GM23338 (cell line): ENCODE measurements at regions not wholly inside any gene's neighbourhood (a gene's known extent, or its start where the extent isn't known, plus 50 kb on each side); places are given as distances from the start of the nearest gene placed in this dataset.

Experiments used
- ATAC-seq: fragments of 200-7000 bp; cut with Tn5 transposase; 3 replicates; pipeline ENCODE4 v1.9.1; 2020
- DNase-seq: peaks from one replicate; pipeline ENCODE4 v3.0.0-alpha.2; 2015; ENCODE audit warnings: low spot score
- H2AFZ ChIP-seq: fragments of 200-600 bp; sonication (generic); 2 replicates; pipeline ENCODE4 v1.8.0; 2016; ENCODE audit warnings: antibody characterized with exemption, mild to moderate bottlenecking, moderate library complexity
- H3F3A ChIP-seq: fragments of 200-600 bp; sonication (generic); replicated peaks from 2 replicates; pipeline ENCODE4 v1.8.0; 2017; ENCODE audit warnings: antibody characterized with exemption, mixed run types, low read depth
- H3K27ac ChIP-seq: fragments of 200-600 bp; sonication (generic); 2 replicates; pipeline ENCODE4 v1.6.1; 2016; ENCODE audit warnings: low read depth
- H3K27me3 ChIP-seq: fragments of 200-600 bp; sonication (generic); 2 replicates; pipeline ENCODE4 v1.8.0; 2016; ENCODE audit warnings: mild to moderate bottlenecking, mixed run types, moderate library complexity; ENCODE audit not compliant: insufficient read depth
- H3K36me3 ChIP-seq: fragments of 200-600 bp; sonication (generic); 2 replicates; pipeline ENCODE4 v1.8.0; 2016; ENCODE audit warnings: mild to moderate bottlenecking; ENCODE audit not compliant: insufficient read depth
- H3K4me1 ChIP-seq: fragments of 200-600 bp; sonication (generic); 2 replicates; pipeline ENCODE4 v1.8.0; 2016; ENCODE audit warnings: mild to moderate bottlenecking, moderate library complexity; ENCODE audit not compliant: insufficient read depth
- H3K4me2 ChIP-seq: fragments of 200-600 bp; sonication (generic); 2 replicates; pipeline ENCODE4 v1.7.1; 2017; ENCODE audit warnings: mixed run types
- H3K4me3 ChIP-seq: fragments of 200-600 bp; sonication (generic); 2 replicates; pipeline ENCODE4 v1.6.1; 2016; ENCODE audit warnings: mixed run types
- H3K79me2 ChIP-seq: fragments of 200-600 bp; sonication (generic); replicated peaks from 2 replicates; pipeline ENCODE4 v1.8.0; 2017; ENCODE audit warnings: mild to moderate bottlenecking; ENCODE audit not compliant: insufficient read depth
- H3K9me2 ChIP-seq: fragments of 200-600 bp; sonication (generic); 2 replicates; pipeline ENCODE4 v1.8.0; 2017; ENCODE audit not compliant: insufficient read depth
- H4K20me1 ChIP-seq: fragments of 200-600 bp; sonication (generic); replicated peaks from 2 replicates; pipeline ENCODE4 v1.8.0; 2017; ENCODE audit warnings: mild to moderate bottlenecking; ENCODE audit not compliant: insufficient read depth
- H3K27ac Mint-ChIP-seq: 2 replicates; pipeline ENCODE4 v1.8.0; 2020; ENCODE audit warnings: inconsistent platforms, mild to moderate bottlenecking, moderate library complexity, mixed read lengths
- H3K27me3 Mint-ChIP-seq: 3 replicates; pipeline ENCODE4 v1.8.0; 2022; ENCODE audit warnings: low read depth, mild to moderate bottlenecking, moderate library complexity, mixed read lengths, inconsistent platforms; ENCODE audit not compliant: insufficient read depth, poor library complexity
- H3K36me3 Mint-ChIP-seq: 3 replicates; pipeline ENCODE4 v1.8.0; 2021; ENCODE audit warnings: low read depth, mild to moderate bottlenecking, inconsistent platforms, moderate library complexity, mixed read lengths
- H3K4me1 Mint-ChIP-seq: 3 replicates; pipeline ENCODE4 v1.8.0; 2020; ENCODE audit warnings: mild to moderate bottlenecking, inconsistent platforms, mixed read lengths
- H3K4me3 Mint-ChIP-seq: 3 replicates; pipeline ENCODE4 v1.8.0; 2021; ENCODE audit warnings: moderate library complexity, mild to moderate bottlenecking, inconsistent platforms, mixed read lengths
- H3K9me3 Mint-ChIP-seq: 3 replicates; pipeline ENCODE4 v1.8.0; 2020; ENCODE audit warnings: moderate library complexity, mild to moderate bottlenecking, inconsistent platforms, mixed read lengths
- CREB1 ChIP-seq: fragments of 250-450 bp; sonication (Bioruptor Pico); IDR thresholded peaks from 2 replicates; pipeline ENCODE4 v1.5.0; 2020; ENCODE audit warnings: low read depth, mild to moderate bottlenecking, moderate library complexity
- CTCF ChIP-seq, 2 experiments: fragments of 200-600 bp in 1 of 2; sonication (generic) in 1 of 2; conservative IDR thresholded peaks; 2 replicates each; pipeline versions ENCODE4 v1.5.1 to v1.6.1; 2016 to 2017; ENCODE audit warnings: antibody characterized with exemption in 2 of 2, low read depth in 2 of 2, mild to moderate bottlenecking in 2 of 2, moderate library complexity in 1 of 2
- ETS1 ChIP-seq: IDR thresholded peaks from 2 replicates; pipeline ENCODE4 v1.6.1; 2016; ENCODE audit warnings: antibody characterized with exemption
- EZH2 ChIP-seq: fragments of 200-600 bp; sonication (generic); IDR thresholded peaks from one replicate; pipeline ENCODE4 v1.8.0; 2017; ENCODE audit warnings: antibody characterized with exemption, mild to moderate bottlenecking, low read depth; ENCODE audit not compliant: unreplicated experiment
- EZH2phosphoT487 ChIP-seq: fragments of 200-600 bp; sonication (generic); IDR thresholded peaks from one replicate; pipeline ENCODE4 v1.8.1; 2018; ENCODE audit warnings: antibody characterized with exemption; ENCODE audit not compliant: unreplicated experiment
- JUNB ChIP-seq: IDR thresholded peaks from one replicate; pipeline ENCODE4 v1.6.1; 2016; ENCODE audit warnings: antibody characterized with exemption; ENCODE audit not compliant: unreplicated experiment
- NANOG ChIP-seq: IDR thresholded peaks from 2 replicates; pipeline ENCODE4 v1.6.1; 2016; ENCODE audit warnings: antibody characterized with exemption, borderline replicate concordance
- POLR2AphosphoS5 ChIP-seq: IDR thresholded peaks from 2 replicates; pipeline ENCODE4 v1.6.1; 2016; ENCODE audit warnings: antibody characterized with exemption, low read depth
- REST ChIP-seq: IDR thresholded peaks from one replicate; pipeline ENCODE4 v1.6.1; 2018; ENCODE audit warnings: antibody characterized with exemption; ENCODE audit not compliant: unreplicated experiment
- STAT1 ChIP-seq: IDR thresholded peaks from one replicate; pipeline ENCODE4 v1.6.1; 2016; ENCODE audit warnings: antibody characterized with exemption; ENCODE audit not compliant: unreplicated experiment
- ZNF114 ChIP-seq: fragments of 250-450 bp; sonication (Bioruptor Pico); IDR thresholded peaks from 2 replicates; pipeline ENCODE4 v1.5.0; 2020; ENCODE audit warnings: mild to moderate bottlenecking, moderate library complexity
- ZNF331 ChIP-seq: fragments of 250-450 bp; sonication (Bioruptor Pico); IDR thresholded peaks from 2 replicates; pipeline ENCODE4 v1.5.0; 2020; ENCODE audit warnings: low read depth, mild to moderate bottlenecking, moderate library complexity
- ZNF462 ChIP-seq: fragments of 250-450 bp; sonication (Bioruptor Pico); IDR thresholded peaks from 2 replicates; pipeline ENCODE4 v1.5.0; 2020; ENCODE audit warnings: mild to moderate bottlenecking, moderate library complexity

- Histone ChIP-seq H3K4me3 (no peak overlapping the region), H3K27me3 (no peaks in the 10 kb centered on the region), H3K27ac (no peak overlapping the region), H3K4me1 (peaks cover 11% of the 10 kb centered on the region), H3K36me3 (0 out of 2 replicates have a peak, but pooled peaks cover 2% of the 10 kb centered on the region), H2AFZ (no peak overlapping the region), H3K79me2 (no peaks in the 10 kb centered on the region), H4K20me1 (no peaks in the 10 kb centered on the region), H3F3A (no peaks in the 10 kb centered on the region), H3K9me2 (peaks cover 4% of the 10 kb centered on the region), H3K4me2 (no peak overlapping the region)
- H3K9me3 Mint-ChIP-seq, result peaks cover 3% of the 10 kb centered on the region; the same call in 1 of the 3 replicates
- H3K27me3 Mint-ChIP-seq, result no peaks in the 10 kb centered on the region
- H3K4me3 Mint-ChIP-seq, result no peak overlapping the region
- DNase-seq (no peak), ATAC-seq (no peak)
- no peaks in the 10 kb centered on the region for H3K36me3 Mint-ChIP-seq
- TF ChIP-seq EZH2phosphoT487 (no peak), STAT1 (no peak), ZNF114 (no peak), CREB1 (no peak), ZNF331 (CRISPR knock-in tag) (no peak), ZNF462 (CRISPR knock-in tag) (no peak), POLR2AphosphoS5 (no peak), JUNB (no peak), ETS1 (no peak), NANOG (no peak), REST (no peak), EZH2 (no peak), CTCF (conservative IDR thresholded peaks at IDR 0.05; ENCODE audit: low read depth in 2 of 2) (no peak)
- peaks cover 16% of the 10 kb centered on the region for H3K4me1 Mint-ChIP-seq
- H3K27ac Mint-ChIP-seq, result no peak overlapping the region
These were observed 200.9 kb downstream of the AASDHPPT start for GRCh38 chr11:106278391-106278790.
